ENCODE measurements at regions not wholly inside any gene's neighbourhood (a gene's known extent, or its start where the extent isn't known, plus 50 kb on each side); places are given as distances from the start of the nearest gene placed in this dataset.

DNA sequence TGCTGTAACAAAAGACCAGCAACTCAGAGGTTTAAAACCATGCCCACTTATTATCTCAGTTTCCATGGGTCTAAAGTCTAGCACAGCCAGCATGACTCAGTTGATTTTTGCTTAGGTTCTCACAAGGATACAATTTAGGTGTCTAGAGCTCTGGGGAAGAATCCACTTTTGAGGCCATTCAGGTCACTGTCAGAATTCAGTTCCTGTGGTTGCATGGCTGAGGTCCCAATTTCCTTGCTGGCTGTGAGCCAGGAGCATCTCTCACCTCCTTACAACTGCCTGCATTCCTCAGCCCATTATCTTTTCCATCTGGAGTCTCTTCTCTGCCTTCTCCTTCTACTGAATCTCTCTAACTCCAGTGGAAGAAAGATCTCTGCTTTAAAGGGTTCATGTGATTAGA, 240.5 kb upstream of the CFAP20DC start:
- intact Hi-C loops (cut with DNase I): no loop called here
- DNase-seq (ENCODE audit: low spot score): no peak

DNA sequence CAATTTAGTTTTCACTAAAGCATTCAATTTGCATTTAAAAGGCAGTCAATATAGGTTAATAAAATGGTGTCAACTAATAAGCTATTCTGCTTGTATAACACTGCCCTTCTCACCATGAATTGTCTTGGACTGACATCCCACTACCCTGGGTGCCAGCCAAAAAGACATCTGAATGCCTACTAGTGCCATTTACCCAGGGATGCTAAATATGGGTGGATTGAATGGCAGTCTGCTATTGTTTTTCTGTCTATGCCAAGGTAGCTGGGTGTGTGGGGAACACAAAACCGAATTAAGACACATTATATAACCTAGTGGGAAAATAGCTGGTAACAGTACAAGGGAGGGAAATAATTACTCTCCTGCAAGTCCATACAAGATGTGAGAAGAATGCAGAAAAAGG, 240.0 kb upstream of the CFAP20DC start:
- intact Hi-C loops (cut with DNase I): no loop called here
- DNase-seq (ENCODE audit: low spot score): no peak

DNA sequence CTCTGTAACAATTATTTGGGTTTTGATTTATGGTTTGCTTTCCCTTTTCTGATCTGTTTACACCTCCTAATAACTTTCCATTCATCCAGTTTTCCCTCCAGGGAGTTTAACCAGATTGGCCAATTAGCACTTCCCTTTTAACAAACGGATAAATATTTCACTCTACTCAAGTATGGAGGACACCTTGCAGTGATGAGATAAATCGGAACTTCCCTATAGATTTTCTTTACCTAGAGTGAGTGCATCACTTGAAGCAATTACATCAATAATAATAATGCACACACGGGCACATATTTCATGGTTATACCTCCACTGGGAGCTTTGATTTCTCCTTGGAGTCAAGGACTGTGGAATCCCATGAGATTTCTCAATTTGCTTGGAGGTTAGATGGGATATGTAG, 239.1 kb upstream of the CFAP20DC start:
- DNase-seq (ENCODE audit: low spot score): no peak
- intact Hi-C loops (cut with DNase I): no loop called here

DNA sequence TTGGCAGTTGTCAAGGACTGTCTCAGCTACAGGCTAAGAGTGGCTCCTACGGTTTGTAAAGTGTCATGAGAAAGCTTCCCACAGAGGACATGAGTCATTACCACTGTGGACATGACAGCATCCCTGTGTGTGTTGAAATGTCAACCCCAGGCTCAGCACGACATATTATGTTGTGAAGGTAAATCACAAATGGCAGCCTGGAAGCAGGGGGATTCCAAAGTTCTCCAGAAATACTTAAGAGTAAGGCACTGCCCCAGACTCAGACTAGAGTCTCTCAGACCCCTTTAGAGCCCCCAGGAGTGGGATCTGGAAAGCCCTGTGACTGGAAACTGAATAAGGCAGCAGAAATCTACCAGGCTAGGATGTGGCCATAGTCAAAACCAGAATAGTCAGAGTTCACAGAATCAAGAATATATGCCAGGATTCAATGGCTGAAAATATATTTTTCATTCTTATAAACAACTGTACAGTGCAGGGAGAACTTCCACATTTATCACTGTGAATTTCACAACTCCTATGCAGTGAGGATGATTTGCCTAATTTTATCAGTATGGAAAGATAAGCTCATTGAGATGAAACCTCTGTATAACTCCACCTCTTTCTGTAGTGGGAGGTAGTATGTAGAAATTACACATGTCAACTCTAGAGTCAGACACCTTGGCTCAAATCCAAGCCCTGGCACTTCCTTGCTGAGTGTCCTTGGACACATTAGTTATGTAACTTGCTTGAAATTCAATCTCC, 237.1 kb upstream of the CFAP20DC start:
- DNase-seq (ENCODE audit: low spot score): no peak
- intact Hi-C loops (cut with DNase I): no loop called here

DNA sequence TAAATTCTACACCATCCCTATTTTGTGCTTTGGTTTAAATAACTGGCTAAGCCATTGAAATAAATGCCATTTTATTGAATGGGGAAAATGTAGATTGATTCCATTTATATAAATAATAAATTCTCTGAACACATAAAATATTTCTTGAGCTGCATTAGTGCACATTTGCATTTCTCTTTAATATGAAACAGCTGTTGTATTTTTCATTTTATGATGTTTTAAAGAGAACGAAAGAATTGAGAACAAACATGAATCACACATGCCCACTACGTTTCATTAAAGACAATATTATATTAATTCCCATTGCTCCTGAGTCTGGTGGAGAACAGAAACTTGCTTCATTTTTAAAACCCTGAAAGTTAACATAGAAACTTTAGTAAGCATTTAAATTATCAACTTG, 235.7 kb upstream of the CFAP20DC start:
- intact Hi-C loops (cut with DNase I): no loop called here
- no peak for DNase-seq (ENCODE audit: low spot score)

DNA sequence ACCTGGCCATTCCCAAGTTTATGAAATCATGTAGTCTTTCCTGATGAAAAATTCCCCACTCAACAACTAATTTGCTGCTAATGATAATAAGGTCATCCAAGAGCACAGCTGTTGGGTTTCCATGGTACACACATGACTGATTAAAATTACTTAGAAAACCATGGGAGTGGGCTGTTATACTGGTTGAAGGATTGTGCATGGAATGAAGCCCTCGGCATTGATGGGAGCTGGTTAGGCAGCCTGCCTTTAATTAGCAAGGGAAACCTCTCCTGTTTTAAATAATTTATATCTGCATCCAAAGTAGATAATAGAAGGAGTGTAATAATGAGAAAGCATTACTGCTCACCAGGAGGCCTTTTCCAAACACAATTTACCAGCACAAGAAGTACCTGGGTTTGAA, 235.1 kb upstream of the CFAP20DC start:
- intact Hi-C loops (cut with DNase I): no loop called here
- no peak for DNase-seq (ENCODE audit: low spot score)

DNA sequence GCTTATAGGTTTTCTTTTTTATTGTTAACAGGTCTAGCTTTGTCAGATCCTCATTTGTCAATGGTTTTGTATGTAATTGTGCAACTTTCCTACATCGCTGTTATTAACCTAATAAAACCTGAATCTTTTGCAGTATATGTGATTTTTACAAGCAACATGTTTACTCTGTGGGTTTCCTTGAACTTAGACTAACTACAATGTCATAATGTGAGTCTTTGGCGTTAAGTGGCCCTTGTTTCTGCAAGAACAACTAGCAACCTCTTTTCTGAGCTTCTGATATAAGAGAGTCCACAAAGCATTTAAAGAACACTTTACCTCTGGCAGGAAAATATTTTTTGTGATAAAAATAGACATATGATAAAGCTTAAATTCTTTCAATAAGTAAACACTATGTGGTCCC, 230.3 kb upstream of the CFAP20DC start:
- intact Hi-C loops (cut with DNase I): no loop called here

DNA sequence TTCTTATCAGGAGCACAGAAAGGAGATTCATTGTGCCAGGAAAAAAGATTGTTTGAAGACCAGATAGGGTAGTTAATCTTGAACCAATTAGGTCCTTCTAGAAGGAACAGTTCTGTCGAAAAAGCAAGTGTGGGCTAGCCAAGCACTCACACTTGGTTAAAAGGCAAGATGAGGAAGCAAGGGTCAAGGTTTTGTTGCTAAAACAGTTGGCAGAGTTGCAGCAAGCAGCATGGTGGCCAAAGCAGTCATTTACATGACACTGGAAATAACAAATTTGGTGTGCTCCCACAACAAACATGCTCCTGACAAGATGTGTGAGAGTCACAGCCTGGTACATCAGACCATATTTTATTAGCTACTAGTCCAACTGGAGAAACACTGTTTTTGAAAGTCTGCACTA, 228.0 kb upstream of the CFAP20DC start:
- intact Hi-C loops (cut with DNase I): no loop called here
- no peak for DNase-seq (ENCODE audit: low spot score)

More for the DNA sequence above, 230.3 kb upstream of the CFAP20DC start:
- DNase-seq (ENCODE audit: low spot score): no peak

DNA sequence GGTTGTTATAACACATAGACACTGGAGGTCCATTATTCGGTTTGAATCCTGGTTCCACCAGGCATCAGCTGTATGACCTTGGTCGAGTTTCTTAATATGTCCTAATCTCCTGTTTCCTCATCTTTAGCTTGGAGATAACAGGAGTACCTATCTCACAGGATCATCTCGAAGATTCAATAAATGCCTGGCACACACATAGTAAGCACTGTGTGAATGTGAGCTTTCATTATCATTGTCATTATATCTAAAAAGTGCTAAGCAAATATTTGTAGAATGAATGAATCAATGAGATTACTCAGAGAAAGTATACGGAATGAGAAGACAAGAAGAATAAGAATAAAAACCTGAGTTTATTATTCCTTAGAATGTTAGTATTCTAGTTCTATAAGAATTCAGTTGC, 227.4 kb upstream of the CFAP20DC start:
- intact Hi-C loops (cut with DNase I): no loop called here
- DNase-seq (ENCODE audit: low spot score): no peak

DNA sequence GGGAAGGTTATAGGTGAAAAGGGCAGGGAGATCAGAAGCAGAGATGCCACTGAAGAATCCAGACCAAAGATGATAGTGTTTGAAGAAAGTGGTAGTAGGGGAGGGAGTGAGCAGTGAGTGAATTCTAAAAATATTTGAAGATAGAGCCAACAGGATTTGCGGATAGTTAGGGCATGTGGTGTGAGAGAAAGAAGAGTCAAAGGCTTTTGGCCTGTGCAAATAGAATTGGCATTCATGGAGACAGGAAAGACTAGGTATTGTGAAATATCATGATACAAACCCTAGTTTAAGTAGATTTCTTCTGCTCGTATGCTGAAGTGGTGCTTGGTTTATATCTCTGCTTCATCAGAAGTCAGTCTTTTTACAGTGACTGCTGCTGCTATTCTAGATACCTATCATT, 224.2 kb upstream of the CFAP20DC start:
- DNase-seq (ENCODE audit: low spot score): no peak
- intact Hi-C loops (cut with DNase I): no loop called here

DNA sequence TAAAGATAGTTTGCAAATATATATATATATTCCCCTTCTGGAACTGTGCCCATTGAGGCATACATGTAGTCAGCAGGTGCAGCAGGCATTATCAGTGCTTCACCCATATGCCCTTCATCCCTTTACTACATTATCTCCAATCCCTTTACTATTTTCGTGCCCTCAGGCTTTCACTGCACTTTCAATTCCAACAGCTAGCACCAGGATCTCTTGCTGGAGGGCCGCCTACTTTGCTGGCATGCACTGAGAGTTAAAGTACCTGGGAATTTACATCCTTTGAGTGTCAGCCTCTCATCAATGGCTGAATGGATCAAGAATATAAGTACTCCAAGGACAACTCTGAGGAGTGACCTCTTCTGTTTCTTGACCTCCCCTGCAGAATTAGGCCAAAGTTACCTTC, 222.1 kb upstream of the CFAP20DC start:
- intact Hi-C loops (cut with DNase I): no loop called here
- DNase-seq (ENCODE audit: low spot score): no peak

DNA sequence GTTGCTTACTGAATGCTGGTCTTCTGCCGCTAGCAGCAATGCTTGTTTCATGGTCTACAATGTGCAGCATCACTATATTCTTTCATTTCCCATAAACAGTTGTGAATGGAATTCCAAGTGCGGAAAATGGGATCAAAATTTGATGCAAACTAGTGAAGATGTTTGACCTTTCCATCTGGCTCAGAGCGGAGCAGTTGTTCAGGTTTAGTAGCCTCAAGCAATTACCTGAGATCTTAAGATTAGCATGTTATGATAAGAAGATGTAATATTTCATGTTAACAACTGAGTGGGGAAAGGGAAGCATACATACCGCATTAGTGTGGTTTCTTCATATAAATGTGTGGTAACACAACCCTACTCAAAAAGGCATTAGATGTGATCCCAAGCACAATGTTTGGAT, 221.1 kb upstream of the CFAP20DC start:
- intact Hi-C loops (cut with DNase I): no loop called here
- no peak for DNase-seq (ENCODE audit: low spot score)

DNA sequence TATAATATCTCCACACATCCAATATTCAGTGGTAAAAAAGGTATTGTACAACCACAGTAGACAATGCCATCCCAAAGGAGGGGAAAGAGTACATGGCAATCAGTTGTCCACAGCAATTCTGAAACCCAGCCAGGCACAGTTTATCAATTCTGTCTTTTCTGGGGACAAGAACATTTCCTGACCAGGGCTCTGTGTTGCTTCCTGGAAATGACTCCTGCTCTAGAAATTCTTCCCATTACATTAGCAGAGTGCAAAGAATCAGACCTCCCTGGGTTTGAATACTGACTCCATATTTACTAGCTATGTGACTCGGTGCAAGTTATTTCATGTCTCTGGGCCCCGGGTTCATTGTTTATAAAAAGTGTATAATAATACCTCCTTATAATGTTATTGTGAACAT, 220.4 kb upstream of the CFAP20DC start:
- DNase-seq (ENCODE audit: low spot score): no peak
- intact Hi-C loops (cut with DNase I): no loop called here

DNA sequence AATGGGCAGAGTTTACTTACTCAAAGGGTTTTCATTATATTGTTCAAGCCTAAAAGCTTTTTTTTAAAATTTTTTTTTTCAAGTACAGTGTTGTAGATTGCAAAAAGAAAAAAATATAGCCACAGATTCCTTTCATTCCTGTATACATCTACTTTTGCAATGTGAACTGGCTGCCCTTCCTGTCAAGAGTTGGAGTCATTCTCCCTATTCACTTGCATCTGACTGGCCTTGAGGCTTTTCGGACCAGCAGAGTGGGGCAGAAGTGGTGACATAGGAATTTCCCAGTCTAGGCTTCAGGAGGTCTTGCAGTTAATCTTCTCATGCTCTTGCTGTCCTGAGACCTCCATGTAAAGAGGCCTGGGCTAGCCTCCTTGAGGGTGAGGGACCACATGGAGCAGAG, 218.3 kb upstream of the CFAP20DC start:
- no peak for DNase-seq (ENCODE audit: low spot score)
- intact Hi-C loops (cut with DNase I): no loop called here

DNA sequence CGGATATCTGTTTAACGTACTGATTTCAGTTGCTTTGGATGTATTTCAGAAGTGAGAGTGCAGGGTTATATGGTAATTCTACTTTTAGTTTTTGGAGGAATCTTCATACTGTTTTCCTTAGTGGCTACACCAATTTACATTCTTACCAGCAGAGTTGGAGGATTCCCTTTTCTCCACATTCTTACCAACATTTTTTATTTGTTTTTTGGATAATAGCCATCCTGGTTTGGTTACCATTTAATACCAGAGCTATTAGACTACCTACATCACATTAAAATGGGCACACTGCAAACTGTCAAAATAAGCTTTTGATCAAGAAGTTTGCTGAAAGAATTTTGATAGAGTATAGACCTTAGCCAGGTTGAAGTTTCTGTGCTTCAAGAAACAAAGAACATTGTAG, 217.2 kb upstream of the CFAP20DC start:
- intact Hi-C loops (cut with DNase I): no loop called here

DNA sequence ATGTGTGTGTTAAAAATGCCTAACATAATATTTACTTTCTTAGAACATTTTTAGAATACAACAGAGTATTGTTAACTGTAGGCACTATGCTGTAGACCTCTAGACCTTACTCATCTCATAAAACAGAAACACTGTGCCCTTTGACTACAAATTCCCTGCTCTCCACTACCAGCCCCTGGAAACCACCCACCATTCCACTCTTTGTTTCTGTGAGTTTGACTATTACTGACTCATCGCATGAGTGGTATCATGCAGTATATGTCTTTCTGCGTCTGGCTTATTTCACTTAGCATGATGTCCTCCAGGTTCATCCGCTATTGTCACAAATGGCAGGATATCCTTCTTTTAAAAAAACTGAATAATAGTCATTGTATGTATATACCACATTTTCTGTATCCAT, 216.7 kb upstream of the CFAP20DC start:
- intact Hi-C loops (cut with DNase I): no loop called here
- no peak for DNase-seq (ENCODE audit: low spot score)

More for the DNA sequence above, 217.2 kb upstream of the CFAP20DC start:
- DNase-seq (ENCODE audit: low spot score): no peak

DNA sequence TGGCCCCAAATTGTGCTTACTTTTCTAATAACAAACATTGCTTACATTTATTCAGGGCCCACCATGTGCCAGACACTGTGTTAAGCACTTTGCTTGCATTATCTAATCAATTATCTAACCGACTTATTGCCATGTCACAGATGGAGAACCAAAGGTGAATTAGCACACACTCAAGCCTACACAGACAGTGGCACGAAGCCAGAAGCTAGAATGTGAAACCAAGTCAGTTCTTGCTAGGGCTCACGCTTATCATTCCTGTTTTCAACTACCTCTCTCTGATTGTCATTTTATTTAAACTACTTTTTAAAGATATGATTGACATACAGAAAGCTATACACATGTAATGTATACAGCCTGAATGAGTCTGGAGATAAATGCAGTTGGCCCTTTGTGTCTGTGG, 215.7 kb upstream of the CFAP20DC start:
- DNase-seq (ENCODE audit: low spot score): no peak
- intact Hi-C loops (cut with DNase I): no loop called here

DNA sequence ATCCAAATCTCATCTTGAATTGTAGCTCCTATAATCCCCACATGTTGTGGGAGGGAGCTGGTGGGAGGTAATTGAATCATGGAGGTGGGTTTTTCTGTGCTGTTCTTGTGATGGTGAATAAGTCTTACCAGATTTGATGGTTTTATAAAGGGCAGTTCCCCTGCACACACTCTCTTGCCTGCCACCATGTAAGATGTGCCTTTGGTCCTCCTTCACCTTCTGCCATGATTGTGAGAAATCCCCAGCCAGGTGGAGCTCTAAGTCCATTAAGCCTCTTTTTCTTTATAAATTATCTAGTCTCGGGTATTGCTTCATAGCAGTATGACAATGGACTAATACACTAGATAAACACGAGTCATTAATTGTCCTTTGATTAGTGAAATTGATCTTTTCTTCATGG, 214.5 kb upstream of the CFAP20DC start:
- intact Hi-C loops (cut with DNase I): no loop called here
- no peak for DNase-seq (ENCODE audit: low spot score)

DNA sequence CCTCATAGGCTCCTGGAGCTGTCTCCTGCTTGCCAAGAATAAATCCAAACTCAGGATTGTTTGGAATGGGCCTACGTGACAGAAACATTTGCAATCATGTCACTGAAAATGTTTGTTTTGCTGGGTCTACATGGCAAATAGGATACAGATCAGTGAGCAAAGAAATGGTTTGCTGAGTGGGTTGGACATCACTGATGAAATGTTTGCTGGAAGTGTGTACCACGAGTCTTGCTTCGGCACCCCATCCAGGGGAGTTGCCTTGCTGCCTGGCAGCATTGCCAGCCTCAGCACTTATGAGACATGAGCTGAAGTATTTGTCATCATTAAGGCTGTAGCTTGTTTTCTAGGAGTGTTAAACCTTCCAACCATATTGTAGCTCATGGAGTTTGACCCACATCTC, 213.3 kb upstream of the CFAP20DC start:
- intact Hi-C loops (cut with DNase I): no loop called here
- DNase-seq (ENCODE audit: low spot score): no peak

DNA sequence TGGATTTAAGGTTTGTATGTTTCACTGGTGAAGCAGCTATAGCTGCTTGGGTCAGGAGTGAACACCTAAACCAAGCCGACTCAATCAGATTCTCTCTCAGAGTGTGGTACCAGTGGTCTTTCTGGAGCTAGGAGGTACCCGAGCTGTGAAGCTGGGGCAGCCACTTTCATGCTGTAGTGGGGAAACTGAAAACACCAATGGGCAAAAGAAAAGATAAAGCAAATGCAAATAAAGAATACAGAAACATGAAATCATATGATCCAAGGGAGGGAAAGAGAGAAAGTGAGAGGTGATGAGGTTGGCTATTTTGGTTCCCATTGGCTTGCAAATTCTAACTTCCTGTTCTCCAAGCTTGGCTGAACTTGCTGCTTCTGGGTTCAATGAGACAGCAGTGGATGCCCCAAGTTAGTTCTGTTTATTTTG, 212.3 kb upstream of the CFAP20DC start:
- no peak for DNase-seq (ENCODE audit: low spot score)
- intact Hi-C loops (cut with DNase I): no loop called here

DNA sequence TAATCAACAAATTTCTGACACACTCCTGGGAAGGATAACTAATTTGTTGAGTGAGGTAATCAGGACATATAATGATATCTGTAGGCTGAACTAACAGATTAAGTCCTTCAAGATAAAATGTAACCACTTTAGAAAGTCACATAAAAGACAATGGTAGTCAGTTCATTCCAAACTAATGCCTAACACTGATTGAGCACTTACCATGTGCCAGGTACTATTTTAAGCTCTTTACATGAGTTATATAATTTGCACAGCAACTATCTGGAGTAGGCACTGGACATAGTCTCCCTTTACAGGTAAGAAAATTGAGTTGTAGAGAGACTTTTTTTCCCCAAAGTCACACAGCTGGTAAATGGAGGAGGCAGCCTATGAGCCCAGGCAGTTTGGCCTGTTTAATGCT, 211.2 kb upstream of the CFAP20DC start:
- intact Hi-C loops (cut with DNase I): no loop called here
- DNase-seq (ENCODE audit: low spot score): no peak

DNA sequence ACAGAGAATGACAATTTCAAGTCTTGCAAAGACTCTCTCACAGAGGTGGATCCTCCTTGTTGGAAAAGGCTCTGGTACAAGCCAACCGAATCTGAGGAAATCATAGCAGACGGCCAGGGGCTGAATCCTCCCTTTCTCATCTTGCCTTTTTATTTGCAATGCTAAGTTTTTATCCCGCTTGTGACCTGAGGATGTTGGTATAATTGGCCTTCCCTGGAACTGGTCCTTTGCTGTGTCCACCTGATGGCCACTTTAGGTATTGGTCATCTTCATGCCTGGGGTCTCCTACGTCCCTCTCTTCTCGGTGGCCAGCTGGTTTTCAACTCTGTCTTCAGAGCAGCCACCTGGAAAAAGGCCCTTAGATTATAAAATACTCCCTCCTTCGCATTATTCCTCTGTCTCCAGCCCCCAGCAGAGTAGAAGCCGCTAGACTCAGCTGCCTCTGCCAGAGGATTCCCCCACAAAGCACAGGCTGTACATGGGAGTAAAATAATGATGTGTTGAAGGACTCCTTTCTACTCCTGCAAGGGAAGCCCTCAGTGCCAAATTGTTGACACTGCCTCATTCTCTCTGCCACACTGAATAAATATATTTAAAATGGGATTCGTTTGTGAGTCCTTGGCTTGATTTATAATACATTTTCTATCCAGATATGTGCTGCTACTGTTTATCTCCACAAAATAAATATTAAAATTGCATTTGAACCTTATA, 208.9 kb upstream of the CFAP20DC start:
- intact Hi-C loops (cut with DNase I): no loop called here
- no peak for DNase-seq (ENCODE audit: low spot score)

All from cardiac septum (tissue), 1 donor.